ENCODE measurements at regions not wholly inside any gene's neighbourhood (a gene's known extent, or its start where the extent isn't known, plus 50 kb on each side); places are given as distances from the start of the nearest gene placed in this dataset.

DNA sequence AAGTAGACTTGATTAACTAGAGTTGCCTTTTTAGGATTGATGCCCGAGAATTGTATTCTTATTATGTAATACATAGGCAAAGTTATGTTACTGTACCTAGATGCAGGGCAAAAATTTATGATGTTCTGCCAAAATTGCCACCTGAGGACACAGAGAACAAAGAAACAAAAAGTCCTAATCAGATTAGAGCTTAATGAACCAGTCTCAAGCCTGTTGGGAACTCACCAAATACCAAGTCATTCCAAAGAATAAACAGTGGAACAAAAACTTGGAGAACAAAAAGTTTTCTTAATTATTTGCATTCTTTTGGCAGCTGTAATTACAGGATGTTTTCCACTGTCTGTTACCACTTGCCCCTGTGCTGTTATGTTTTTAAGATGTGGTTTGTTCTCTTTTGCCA, 154.7 kb upstream of the SGK1 start:
- Histone ChIP-seq H3K27ac (peak overlapping the region in 3 of 5 donors; percentile 41 to 53 (median 42)), H3K4me3 (no peak overlapping the region), H3K36me3 (no peaks in the 10 kb centered on the region), H3K27me3 (no peaks in the 10 kb centered on the region), H3K9me3 (no peaks in the 10 kb centered on the region), H3K4me1 (peaks cover 7 to 31% (median 13%) of the 10 kb centered on the region in 4 donors)
- TF ChIP-seq POLR2AphosphoS5 (IDR thresholded peaks at IDR 0.05) (peak in 1 of 3 donors; percentile 21), POLR2A (IDR thresholded peaks at IDR 0.05) (no peak), EP300 (IDR thresholded peaks at IDR 0.05) (no peak)
- TF ChIP-seq, protein P1, sequence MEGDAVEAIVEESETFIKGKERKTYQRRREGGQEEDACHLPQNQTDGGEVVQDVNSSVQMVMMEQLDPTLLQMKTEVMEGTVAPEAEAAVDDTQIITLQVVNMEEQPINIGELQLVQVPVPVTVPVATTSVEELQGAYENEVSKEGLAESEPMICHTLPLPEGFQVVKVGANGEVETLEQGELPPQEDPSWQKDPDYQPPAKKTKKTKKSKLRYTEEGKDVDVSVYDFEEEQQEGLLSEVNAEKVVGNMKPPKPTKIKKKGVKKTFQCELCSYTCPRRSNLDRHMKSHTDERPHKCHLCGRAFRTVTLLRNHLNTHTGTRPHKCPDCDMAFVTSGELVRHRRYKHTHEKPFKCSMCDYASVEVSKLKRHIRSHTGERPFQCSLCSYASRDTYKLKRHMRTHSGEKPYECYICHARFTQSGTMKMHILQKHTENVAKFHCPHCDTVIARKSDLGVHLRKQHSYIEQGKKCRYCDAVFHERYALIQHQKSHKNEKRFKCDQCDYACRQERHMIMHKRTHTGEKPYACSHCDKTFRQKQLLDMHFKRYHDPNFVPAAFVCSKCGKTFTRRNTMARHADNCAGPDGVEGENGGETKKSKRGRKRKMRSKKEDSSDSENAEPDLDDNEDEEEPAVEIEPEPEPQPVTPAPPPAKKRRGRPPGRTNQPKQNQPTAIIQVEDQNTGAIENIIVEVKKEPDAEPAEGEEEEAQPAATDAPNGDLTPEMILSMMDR (IDR thresholded peaks at IDR 0.05): no peak
- 28 to 60% (median 40%) methylated on average over 1 of the region's 1 CpG for WGBS, 5 donors
- intact Hi-C loops (cut with DNase I; ENCODE audit: low total_unique reads): no loop called here
- DNase-seq: no peak

DNA sequence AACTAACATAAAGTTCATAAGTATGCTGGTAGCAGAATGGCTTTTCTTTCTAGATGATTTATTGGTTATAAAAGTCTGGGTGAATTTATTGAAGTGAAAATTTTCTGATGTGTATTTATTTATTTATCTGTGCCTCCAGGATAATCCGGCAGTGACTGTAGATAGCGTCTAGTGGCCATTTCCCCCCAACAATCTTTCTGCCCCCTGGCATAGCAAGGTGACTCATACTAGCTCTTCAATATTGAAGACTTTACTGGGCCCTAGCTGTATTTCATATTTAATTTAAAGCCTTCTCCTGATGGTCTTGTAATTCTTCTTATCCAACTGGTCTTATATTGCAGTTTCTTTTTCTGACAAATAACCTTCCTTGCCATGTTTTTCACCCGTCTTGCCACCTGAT, 154.1 kb upstream of the SGK1 start:
- H3K9me3 ChIP-seq: no peaks in the 10 kb centered on the region
- no peak for DNase-seq
- 72 to 85% (median 82%) methylated on average over 3 of the region's 3 CpGs for WGBS, 5 donors
- intact Hi-C loops (cut with DNase I; ENCODE audit: low total_unique reads): no loop called here
- TF ChIP-seq, protein P1 (IDR thresholded peaks at IDR 0.05): no peak
- TF ChIP-seq EP300 (IDR thresholded peaks at IDR 0.05): no peak
- no peak for TF ChIP-seq POLR2A (IDR thresholded peaks at IDR 0.05)
- no peak for TF ChIP-seq POLR2AphosphoS5 (IDR thresholded peaks at IDR 0.05)
- no peak overlapping the region for H3K4me3 ChIP-seq
- H3K36me3 ChIP-seq: no peaks in the 10 kb centered on the region
- H3K27ac ChIP-seq: peak overlapping the region in 3 of 5 donors; percentile 27 to 42 (median 39)
- H3K4me1 ChIP-seq: peaks cover 7 to 34% (median 20%) of the 10 kb centered on the region in 4 donors
- no peaks in the 10 kb centered on the region for H3K27me3 ChIP-seq

DNA sequence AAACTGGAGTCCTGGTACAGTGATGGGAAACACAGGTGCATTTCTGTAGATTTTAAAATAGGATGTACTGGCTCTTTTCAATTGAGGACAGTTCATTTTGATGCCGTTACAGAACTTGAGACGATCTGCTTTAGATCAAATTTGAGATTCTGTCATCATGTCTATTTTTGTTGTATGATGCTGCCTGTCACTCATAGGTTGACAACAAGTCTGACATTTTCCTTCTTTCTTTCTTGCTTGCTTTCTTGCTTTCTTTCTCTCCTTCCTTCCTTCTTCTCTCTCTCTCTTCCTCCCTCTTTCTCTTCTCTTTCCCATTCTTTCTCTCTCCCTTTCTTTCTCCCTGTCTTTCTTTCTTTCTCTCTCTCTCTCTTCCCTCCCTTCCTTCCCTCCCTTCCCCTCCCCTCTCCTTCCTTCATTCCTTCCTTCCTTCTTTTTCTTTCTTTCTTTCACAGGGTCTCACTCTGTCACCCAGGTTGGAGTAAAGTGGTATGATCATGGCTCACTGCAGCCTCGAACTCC, 152.6 kb upstream of the SGK1 start:
- Histone ChIP-seq H3K4me1 (peaks cover 7 to 41% (median 24%) of the 10 kb centered on the region in 4 donors), H3K27me3 (no peaks in the 10 kb centered on the region), H3K36me3 (no peaks in the 10 kb centered on the region), H3K27ac (no peak overlapping the region), H3K9me3 (no peaks in the 10 kb centered on the region), H3K4me3 (no peak overlapping the region)
- 89 to 97% (median 94%) methylated on average over 3 of the region's 3 CpGs for WGBS, 5 donors
- no peak for TF ChIP-seq EP300 (IDR thresholded peaks at IDR 0.05)
- no peak for TF ChIP-seq POLR2A (IDR thresholded peaks at IDR 0.05)
- TF ChIP-seq POLR2AphosphoS5 (IDR thresholded peaks at IDR 0.05): no peak
- TF ChIP-seq, protein P1 (IDR thresholded peaks at IDR 0.05): no peak
- DNase-seq: no peak
- intact Hi-C loops (cut with DNase I; ENCODE audit: low total_unique reads): no loop called here

DNA sequence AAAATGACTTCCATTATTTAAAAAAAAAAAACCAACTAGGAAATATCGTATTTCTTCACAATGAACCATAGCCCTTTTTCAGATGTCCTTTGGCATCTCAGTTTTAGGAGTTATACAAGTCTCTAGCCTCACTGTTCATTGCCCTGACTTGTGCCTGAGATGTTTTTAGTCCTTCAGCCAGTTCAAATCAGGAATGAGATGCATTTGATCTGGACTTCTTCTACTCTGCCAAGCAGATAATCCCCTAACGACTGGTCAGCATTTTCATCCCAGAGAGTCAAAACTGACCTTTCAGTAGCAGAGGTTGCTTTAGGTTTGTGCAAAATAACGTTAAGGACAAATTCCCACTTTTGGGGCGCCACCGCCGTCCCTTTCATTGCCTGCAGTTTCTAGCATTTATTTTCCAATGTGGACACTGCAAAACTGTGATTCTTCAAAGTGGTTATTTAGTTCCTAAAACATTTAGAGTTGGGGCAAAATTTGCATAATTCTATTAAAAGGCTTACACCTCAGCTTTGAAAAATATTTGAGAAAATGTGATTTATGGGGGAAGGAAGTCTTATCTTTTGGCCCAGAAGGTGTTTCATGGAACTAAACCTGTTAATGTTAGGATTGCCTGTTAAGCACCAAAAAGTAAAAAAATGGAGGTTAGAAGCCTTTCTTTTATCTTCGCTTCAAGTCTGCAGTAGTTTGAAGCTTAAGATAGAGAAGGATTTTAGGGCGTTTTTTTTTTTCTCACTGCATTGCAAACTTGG, 152.0 kb upstream of the SGK1 start:
- WGBS, 5 donors: 74 to 80% (median 77%) methylated on average over 8 of the region's 8 CpGs
- intact Hi-C loops (cut with DNase I; ENCODE audit: low total_unique reads): no loop called here
- H3K9me3 ChIP-seq: no peaks in the 10 kb centered on the region
- H3K36me3 ChIP-seq: no peaks in the 10 kb centered on the region
- no peak overlapping the region for H3K27ac ChIP-seq
- DNase-seq: no peak
- no peak overlapping the region for H3K4me3 ChIP-seq
- TF ChIP-seq POLR2A (IDR thresholded peaks at IDR 0.05) (no peak), POLR2AphosphoS5 (IDR thresholded peaks at IDR 0.05) (no peak), EP300 (IDR thresholded peaks at IDR 0.05) (no peak)
- TF ChIP-seq, protein P1 (IDR thresholded peaks at IDR 0.05): no peak
- peaks cover 7 to 42% (median 24%) of the 10 kb centered on the region in 4 donors for H3K4me1 ChIP-seq
- H3K27me3 ChIP-seq: no peaks in the 10 kb centered on the region
